Ramos (cell line): ENCODE measurements at regions not wholly inside any gene's neighbourhood (a gene's known extent, or its start where the extent isn't known, plus 50 kb on each side); places are given as distances from the start of the nearest gene placed in this dataset.

Experiments used
- in situ Hi-C: fragments of 300-500 bp; cut with MboI; formaldehyde crosslinking; loops from one replicate; pipeline ENCODE4 v1.14.3; 2022; ENCODE audit warnings: low sequenced_read_pairs; ENCODE audit not compliant: unreplicated experiment

DNA sequence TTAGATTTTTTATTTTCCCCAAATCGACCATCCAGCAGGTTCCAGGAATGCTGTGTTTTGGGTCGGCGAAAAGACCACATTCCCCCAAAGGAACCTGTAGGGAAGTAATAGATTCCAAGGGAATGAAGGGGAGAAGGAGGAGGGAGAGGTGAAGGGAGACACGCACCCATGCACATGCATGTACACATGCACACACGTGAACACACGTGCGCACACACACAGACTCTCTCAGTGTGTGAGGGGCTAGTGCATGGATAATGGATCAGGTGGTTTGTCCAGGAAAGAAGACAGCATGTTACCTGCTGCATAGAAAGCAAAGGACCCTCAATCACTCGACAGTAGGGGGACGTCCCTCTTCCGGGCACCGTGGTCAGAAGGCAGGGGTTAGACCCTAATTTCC, 52.4 kb upstream of the PDE10A start:
- in situ Hi-C loops: no loop called here

GRCh38 chr6:165714907-165715306, 51.9 kb upstream of the PDE10A start:
- in situ Hi-C loops: no loop called here

GRCh38 chr6:165713845-165714466, 50.9 kb upstream of the PDE10A start:
- in situ Hi-C loops: no loop called here
